Gastrocnemius medialis (tissue), 4 donors: ENCODE measurements at regions not wholly inside any gene's neighbourhood (a gene's known extent, or its start where the extent isn't known, plus 50 kb on each side); places are given as distances from the start of the nearest gene placed in this dataset.

Experiments
- CTCF ChIP-seq, 5 experiments: fragments of 450-650 bp in 3 of 5; fragments of 200-600 bp in 2 of 5; sonication (generic) in 2 of 5; IDR thresholded peaks in 4 of 5; conservative IDR thresholded peaks in 1 of 5; 1 replicate in 4 of 5; 2 replicates in 1 of 5; pipeline ENCODE4 v1.5.1; 2016 to 2019; ENCODE audit warnings: antibody characterized with exemption in 5 of 5, mild to moderate bottlenecking in 3 of 5, moderate library complexity in 3 of 5
- POLR2A ChIP-seq, 2 donors: fragments of 450-650 bp; IDR thresholded peaks; one replicate each; pipeline ENCODE4 v1.6.1; 2017; ENCODE audit warnings: antibody characterized with exemption in 2 of 2, mild to moderate bottlenecking in 2 of 2, moderate library complexity in 2 of 2

- TF ChIP-seq CTCF (IDR thresholded peaks at IDR 0.05 in 4 of 5, conservative IDR thresholded peaks at IDR 0.05 in 1 of 5) (no peak), POLR2A (IDR thresholded peaks at IDR 0.05) (no peak)
Measured at GRCh38 chr6:133637874-133638273, 251.0 kb upstream of the TCF21 start.
